ENCODE measurements at regions not wholly inside any gene's neighbourhood (a gene's known extent, or its start where the extent isn't known, plus 50 kb on each side); places are given as distances from the start of the nearest gene placed in this dataset.

DNA sequence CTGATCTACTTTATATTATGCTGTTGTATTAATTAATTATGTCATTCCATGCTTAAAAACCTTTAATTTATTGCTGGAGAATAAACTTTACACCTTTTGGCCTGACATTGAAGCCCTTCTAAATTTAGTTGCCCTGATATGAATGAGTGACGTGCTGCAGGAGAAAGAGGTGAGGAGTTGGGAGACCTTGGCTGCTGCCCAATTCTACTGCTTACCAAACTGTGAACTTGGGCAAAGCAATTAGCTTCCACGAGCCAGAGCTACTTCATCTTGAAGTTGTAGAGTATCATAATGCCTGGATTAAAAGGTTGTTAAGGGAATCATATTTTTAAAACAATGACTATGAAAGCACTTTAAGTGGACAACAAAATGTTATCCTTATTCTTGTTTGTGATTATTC, 126.8 kb upstream of the DEPDC1 start:
- TF ChIP-seq, protein P1, sequence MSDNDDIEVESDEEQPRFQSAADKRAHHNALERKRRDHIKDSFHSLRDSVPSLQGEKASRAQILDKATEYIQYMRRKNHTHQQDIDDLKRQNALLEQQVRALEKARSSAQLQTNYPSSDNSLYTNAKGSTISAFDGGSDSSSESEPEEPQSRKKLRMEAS (CRISPR knock-in tag; IDR thresholded peaks at IDR 0.05): no peak
- TF ChIP-seq, protein P2, sequence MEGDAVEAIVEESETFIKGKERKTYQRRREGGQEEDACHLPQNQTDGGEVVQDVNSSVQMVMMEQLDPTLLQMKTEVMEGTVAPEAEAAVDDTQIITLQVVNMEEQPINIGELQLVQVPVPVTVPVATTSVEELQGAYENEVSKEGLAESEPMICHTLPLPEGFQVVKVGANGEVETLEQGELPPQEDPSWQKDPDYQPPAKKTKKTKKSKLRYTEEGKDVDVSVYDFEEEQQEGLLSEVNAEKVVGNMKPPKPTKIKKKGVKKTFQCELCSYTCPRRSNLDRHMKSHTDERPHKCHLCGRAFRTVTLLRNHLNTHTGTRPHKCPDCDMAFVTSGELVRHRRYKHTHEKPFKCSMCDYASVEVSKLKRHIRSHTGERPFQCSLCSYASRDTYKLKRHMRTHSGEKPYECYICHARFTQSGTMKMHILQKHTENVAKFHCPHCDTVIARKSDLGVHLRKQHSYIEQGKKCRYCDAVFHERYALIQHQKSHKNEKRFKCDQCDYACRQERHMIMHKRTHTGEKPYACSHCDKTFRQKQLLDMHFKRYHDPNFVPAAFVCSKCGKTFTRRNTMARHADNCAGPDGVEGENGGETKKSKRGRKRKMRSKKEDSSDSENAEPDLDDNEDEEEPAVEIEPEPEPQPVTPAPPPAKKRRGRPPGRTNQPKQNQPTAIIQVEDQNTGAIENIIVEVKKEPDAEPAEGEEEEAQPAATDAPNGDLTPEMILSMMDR (IDR thresholded peaks at IDR 0.05): no peak
- TF ChIP-seq ZNF121 (CRISPR knock-in tag; IDR thresholded peaks at IDR 0.05) (no peak), ZNF232 (CRISPR knock-in tag; IDR thresholded peaks at IDR 0.05) (no peak), ELF4 (CRISPR knock-in tag; IDR thresholded peaks at IDR 0.05; ENCODE audit: low read depth) (no peak), ZBTB21 (CRISPR knock-in tag; IDR thresholded peaks at IDR 0.05; ENCODE audit: borderline replicate concordance) (no peak)
- TF ChIP-seq, protein P3, sequence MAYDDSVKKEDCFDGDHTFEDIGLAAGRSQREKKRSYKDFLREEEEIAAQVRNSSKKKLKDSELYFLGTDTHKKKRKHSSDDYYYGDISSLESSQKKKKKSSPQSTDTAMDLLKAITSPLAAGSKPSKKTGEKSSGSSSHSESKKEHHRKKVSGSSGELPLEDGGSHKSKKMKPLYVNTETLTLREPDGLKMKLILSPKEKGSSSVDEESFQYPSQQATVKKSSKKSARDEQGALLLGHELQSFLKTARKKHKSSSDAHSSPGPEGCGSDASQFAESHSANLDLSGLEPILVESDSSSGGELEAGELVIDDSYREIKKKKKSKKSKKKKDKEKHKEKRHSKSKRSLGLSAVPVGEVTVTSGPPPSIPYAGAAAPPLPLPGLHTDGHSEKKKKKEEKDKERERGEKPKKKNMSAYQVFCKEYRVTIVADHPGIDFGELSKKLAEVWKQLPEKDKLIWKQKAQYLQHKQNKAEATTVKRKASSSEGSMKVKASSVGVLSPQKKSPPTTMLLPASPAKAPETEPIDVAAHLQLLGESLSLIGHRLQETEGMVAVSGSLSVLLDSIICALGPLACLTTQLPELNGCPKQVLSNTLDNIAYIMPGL (CRISPR knock-in tag; IDR thresholded peaks at IDR 0.05): no peak
- TF ChIP-seq, protein P4, sequence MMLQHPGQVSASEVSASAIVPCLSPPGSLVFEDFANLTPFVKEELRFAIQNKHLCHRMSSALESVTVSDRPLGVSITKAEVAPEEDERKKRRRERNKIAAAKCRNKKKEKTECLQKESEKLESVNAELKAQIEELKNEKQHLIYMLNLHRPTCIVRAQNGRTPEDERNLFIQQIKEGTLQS (CRISPR knock-in tag; conservative IDR thresholded peaks at IDR 0.05): no peak

Data from WTC11 (cell line).